GM18517 (cell line): ENCODE measurements at regions not wholly inside any gene's neighbourhood (a gene's known extent, or its start where the extent isn't known, plus 50 kb on each side); places are given as distances from the start of the nearest gene placed in this dataset.
"Not testable (repeated sequence)": the region's sequence is repeated elsewhere in the genome, so short reads cannot be mapped to it uniquely, and the experiment has no call there.

Experiments
- ATAC-seq: cut with Tn5 transposase; IDR thresholded peaks from one replicate; pipeline ENCODE4 v1.9.1; 2021; ENCODE audit warnings: mild to moderate bottlenecking, moderate library complexity; ENCODE audit not compliant: unreplicated experiment

DNA sequence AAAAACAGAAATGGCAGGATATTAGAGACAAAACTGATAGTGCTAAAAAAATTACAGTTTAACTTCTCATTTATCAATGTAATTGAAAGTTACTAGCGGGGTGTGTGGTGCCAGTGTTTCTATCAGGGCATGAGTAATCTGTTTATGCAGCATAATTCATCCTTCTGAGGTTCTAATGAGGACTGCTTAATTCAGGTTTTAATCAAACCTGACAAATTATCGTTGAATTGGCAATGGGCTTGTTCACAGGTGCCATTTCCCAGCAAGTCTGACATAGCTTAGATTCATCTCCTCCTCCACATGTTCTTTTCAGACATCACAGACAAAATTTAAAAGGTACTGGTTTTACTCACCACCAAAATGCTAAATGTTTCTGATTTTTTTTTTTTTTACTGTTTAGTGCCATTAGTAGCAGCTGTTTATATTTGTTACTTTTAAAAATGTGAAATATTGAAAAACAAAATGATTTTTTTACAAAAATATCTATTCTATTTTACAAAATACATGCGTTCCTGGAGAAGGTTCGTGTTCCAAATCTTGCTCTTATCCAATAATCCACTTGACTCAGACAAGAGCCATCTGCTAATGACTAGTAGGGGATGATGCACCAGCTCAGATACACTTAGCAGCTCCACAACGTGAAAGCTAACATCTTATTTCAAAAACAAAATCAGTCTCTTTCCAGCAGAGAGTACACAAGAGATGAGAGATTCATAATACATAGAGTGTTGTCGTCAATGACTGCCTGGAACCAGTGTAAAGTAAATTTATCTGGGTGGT lies 447.7 kb upstream of the DPPA4 start:
- no peak for ATAC-seq

DNA sequence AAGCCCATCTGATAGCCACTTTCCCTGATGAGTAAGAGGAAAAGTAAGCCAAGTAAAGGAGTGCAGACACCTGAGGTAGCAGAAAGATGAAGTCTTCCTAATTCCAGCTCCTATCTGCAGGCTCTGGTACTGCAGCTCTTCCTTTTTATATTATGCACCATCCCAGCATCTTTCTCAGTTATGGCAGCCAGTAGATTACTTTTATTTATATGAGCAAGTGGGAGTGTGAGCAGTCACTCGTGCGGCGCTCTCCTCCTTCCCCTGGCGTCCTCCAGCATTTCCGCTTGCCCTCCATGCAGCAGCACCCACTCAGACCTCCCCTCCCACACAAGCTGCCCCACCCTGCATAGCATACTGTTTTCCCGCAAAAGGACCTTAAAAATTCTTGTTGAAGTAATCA lies 465.9 kb upstream of the DPPA4 start:
- ATAC-seq, result no peak

DNA sequence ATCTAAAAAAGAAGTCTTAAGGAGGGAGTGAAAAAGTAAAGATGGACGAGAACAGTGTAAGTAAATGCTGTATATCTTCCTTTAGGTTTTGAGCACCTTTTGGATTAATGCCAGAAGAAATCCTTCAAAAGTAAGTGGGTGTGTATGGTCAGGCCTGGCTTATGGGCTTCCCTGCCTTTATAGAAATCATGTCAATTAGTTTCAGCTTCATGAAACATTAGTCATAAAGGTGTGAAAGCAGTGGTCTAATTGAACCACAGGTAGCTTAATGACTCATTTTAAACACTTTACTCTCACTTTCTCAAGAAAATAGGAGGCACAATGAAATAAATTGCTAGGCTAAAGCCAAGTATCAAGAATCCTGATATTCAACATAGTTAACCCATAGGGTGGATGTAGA lies 467.4 kb upstream of the DPPA4 start:
- ATAC-seq, result no peak

- ATAC-seq, result peak; percentile 87
These were observed 469.6 kb upstream of the DPPA4 start for GRCh38 chr3:109806929-109807328.

DNA sequence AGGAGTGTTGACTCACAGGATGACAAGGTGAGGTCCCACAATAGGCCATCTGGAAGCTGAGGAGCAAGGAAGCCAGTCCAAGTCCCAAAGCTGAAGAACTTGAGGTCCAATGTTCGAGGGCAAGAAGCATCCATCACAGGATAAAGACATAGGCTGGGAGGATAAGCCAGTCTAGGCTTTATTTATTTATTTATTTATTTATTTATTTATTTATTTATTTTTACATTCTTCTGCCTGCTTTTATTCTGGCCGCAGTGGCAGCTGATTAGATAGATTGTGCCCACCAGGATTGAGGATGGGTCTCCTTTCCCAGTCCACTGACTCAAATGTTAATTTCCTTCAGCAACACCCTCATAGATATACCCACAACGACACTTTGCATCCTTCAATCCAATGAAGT lies 472.2 kb upstream of the DPPA4 start:
- no peak for ATAC-seq

DNA sequence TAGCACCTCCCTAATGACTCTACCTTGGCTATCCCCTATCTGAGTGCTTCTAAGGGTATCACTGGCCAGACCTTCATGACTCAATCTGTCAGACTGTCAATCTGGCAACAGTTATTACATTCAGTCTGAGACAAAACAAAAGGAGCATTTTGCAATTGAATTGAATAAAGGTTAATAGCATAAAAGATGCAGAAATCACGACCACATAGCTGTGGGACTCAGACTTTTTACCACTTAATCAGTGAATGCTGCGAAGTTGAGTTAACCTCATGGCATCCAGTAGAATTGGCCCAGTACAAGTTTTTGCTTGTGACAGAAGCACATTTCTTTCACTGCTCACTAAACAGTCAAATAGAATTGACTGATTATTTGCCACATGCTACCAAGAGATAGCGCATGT lies 480.7 kb upstream of the DPPA4 start:
- no peak for ATAC-seq

- no peak for ATAC-seq
These were observed 482.4 kb upstream of the DPPA4 start for GRCh38 chr3:109819734-109820133.

GRCh38 chr3:109825971-109826810 lies 488.8 kb upstream of the DPPA4 start:
- no peak for ATAC-seq

DNA sequence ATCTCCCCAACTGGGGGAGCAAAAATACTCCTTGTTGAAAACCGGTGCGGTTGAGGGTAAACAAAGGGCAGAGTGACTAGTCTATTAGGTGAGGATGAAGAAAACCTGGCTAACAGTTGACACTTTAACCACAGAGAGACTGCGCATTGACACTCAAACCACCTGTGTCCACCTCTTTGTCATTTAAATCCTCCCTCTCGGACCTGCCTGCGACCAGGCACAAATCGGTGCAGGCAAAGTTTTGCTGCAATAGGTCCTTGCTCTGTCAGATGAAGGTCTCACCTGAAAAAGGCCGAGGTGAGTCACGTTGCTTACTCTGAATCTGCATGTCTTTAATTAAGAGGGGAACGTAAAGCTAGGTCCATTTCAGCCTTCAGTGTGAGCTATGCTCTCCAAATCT lies 494.1 kb upstream of the DPPA4 start:
- ATAC-seq, result no peak

DNA sequence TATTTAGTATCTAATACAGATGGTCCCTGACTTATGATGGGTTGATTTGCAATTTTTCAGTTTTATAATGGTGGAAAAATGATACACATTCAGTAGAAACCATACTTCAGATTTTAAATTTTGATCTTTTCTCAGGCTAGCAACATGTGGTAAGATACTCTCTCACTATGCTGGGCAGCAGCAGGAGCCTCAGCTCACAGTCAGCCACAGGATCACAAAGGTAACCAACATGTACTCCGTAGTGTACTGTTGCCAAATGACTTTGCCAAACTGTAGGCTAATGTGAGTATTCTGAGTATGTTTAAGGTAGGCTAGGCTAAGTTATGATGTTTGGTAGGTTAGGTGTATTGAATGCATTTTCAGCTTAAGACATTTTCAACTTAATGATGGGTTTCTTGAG lies 498.6 kb upstream of the DPPA4 start:
- no peak for ATAC-seq

DNA sequence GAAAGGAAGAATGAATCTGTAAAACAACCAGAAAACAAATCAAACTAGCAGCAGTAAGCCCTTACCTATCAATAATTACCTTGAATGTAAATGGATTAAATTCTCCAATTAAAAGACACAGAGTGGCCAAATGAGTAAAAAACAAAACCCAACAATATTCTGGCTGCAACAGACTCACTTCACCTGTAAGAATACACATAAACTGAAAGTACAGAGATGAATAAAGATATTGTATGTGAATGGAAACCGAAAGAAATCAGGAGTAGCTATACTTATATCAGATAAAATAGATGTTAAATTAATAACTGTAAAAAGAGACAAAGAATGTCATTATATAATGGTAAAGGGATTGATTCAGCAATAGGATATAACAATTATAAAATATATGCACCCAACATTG lies 514.5 kb upstream of the DPPA4 start:
- no peak for ATAC-seq

DNA sequence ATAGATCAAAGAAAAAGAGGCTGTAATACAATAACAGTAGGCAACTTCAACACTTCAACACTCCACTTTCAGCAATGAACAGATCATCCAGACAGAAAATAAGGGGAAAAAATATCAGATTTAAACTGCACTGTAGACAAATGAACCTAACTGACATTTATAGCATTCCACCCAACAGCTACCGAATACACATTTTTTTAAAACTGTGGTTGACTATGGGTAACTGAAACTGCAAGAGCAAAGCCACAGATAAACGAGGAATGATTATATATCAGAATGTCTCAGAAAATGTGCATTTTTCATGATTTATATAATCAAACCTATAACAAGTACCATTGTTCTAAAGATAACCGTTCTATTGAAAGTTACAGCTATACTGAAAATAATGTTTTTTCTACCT lies 514.9 kb upstream of the DPPA4 start:
- no peak for ATAC-seq

DNA sequence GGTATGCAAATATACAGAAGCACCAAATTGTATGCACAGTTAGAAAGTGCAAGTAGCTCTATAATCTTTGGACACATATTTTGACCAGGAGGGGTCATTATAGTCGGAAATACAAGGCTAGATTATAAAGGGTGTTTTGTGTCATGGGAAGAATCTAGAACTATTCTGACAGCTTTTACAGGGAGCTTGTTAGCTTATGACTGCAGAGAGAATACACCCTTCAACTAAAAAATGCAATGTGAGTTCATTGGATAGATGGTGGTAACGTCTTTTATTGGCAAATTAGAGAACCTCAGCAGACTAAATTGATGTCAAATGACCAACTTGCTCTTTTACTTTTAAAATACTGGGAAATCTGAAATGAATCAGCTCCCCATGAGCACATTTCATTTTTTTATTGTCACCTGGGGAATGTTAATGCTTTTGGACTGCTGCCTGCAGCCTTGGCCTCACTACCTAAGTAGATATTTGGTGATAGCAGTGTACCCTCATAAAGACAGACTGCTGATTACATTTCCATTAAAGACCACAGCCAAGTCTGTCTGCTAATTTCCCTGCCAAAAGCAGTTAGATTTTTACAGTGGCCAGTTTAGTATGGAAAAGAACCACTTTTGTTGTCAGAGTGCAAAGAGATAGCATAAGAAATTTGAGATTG lies 515.9 kb upstream of the DPPA4 start:
- ATAC-seq, result no peak

GRCh38 chr3:109863701-109864100 lies 526.4 kb upstream of the DPPA4 start:
- no peak for ATAC-seq

DNA sequence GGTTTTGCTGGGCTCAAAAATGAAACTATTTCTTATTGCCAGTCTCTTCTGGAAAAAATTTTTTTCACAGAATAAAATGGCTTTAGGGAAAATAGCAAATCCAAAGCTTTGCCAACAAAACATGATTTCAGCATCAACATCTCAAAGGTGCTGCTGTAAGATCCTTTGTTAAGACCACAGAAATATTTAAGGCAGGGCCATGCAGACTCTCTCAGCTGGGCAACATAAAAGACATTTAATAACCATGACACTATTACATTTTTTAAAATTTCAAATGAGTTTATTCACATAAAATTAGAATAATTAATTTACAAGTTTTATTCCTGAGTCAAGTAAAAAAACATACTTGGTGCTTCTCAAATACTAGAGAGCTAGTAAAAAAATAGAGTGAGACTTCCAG lies 527.1 kb upstream of the DPPA4 start:
- ATAC-seq, result no peak

- no peak for ATAC-seq
These were observed 532.2 kb upstream of the DPPA4 start for GRCh38 chr3:109869586-109869985.

DNA sequence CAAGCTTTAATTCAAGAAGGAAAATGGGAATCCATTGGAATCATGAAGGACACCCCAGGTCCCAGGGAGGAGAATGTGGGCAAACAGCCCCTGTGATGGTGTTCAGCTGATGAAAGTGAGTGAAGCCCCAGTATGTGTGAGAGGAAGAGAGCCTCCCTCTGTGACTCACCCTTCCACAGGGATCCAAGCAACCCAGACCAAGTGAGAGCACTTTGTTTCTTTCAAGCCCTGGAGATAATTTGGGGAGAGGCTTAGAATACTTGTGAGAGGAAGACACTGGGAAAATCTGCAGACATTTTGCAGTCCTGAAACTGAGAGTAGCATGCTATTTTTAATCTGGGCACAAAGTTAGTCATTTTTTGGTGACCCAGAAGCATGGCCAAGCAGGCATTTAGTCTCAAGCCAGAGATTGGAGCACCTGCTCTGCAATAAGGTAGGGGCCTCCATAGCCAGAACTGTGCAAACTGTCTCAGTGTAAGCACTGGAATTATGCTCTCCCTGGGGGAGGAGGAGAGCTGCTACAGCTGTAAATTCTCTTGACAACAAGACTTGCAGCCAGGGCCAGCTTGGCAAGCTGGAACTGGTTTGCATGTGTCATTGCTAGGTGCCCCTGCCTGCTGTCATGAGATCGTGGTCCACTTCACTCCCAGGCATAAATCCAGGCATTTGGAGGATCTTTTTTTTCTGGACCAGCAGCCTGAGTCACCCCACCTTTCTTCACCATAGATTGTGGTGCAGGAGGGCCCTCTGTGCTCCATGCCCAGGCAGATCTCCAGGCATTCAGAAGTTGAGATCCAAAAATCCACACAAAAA lies 537.8 kb upstream of the DPPA4 start:
- ATAC-seq, result no peak

- ATAC-seq, result not testable (repeated sequence)
These were observed 540.3 kb upstream of the DPPA4 start for GRCh38 chr3:109877616-109878015.

DNA sequence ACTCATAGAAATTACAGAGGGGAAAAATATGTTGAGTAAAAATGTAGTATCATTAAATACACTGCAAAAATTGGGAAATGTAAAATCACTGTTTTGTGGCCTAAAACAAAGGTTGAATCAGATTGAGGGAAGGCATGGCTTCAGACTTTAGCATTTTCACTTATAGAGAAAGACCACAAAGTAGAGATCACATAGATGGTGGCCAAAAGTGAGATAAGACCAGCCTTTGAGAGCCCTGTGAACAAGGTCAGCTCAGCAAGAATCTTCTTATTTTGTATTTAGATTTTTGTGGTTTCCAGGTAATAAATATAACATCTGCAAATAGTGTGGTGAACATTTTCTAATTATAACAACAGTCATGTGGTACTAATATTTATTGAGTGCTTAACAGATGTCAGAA lies 544.8 kb upstream of the DPPA4 start:
- ATAC-seq, result no peak

DNA sequence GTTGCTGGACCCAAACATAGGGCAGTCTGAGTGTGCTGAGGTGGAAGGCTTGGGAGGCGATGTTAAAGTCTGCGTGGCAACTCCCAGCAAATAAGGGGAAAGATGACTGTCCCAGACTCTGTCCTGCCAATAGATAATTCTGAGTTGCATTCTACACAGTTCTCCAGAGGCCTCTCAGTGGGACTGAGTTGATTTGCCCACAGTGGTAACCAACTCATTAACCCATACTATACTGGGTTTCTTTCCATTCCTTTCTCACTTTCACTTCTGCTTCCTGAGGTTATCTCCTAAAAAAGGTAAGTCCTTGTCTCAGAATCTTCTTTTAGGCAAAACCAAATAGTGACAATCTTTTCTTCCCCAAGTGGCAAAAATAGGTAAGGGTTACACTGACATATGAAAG lies 549.9 kb upstream of the DPPA4 start:
- ATAC-seq, result no peak

- no peak for ATAC-seq
These were observed 550.7 kb upstream of the DPPA4 start for GRCh38 chr3:109888026-109888425.
